NCI-H460 (cell line): ENCODE measurements at regions not wholly inside any gene's neighbourhood (a gene's known extent, or its start where the extent isn't known, plus 50 kb on each side); places are given as distances from the start of the nearest gene placed in this dataset.
"Not testable (repeated sequence)": the region's sequence is repeated elsewhere in the genome, so short reads cannot be mapped to it uniquely, and the experiment has no call there.

Experiments
- DNase-seq: peaks from one replicate; pipeline ENCODE4 v3.0.0-alpha.2; 2016; ENCODE audit warnings: low read depth; ENCODE audit errors: extremely low read depth
- small RNA-seq, 2 experiments: library from RNA; depleted of rRNA; stranded (forward); fragments of <200 nt; gene quantifications; one replicate each; pipeline ENCODE3, GENCODE V24; 2014

- DNase-seq = not testable (repeated sequence)
These were observed 161.2 kb upstream of the SPATA31A3 start for GRCh38 chr9:67153501-67153900.

- DNase-seq = not testable (repeated sequence)
These were observed 150.2 kb upstream of the SPATA31A3 start for GRCh38 chr9:67142392-67143107.

- DNase-seq = not testable (repeated sequence)
These were observed 144.0 kb upstream of the SPATA31A3 start for GRCh38 chr9:67136376-67136775.

- DNase-seq = not testable (repeated sequence)
These were observed 140.8 kb upstream of the SPATA31A3 start for GRCh38 chr9:67133124-67133523.

- not testable (repeated sequence) for DNase-seq
These were observed 124.4 kb upstream of the SPATA31A3 start for GRCh38 chr9:67116761-67117160.

GRCh38 chr9:67112148-67112547 is 119.8 kb upstream of the SPATA31A3 start:
- DNase-seq = not testable (repeated sequence)

- DNase-seq = not testable (repeated sequence)
These were observed 119.4 kb upstream of the SPATA31A3 start for GRCh38 chr9:67111733-67112132.

GRCh38 chr9:67109859-67110258 is 117.5 kb upstream of the SPATA31A3 start:
- DNase-seq = not testable (repeated sequence)

GRCh38 chr9:67106659-67107058 is 114.3 kb upstream of the SPATA31A3 start:
- not testable (repeated sequence) for DNase-seq

GRCh38 chr9:67102506-67103276 is 110.3 kb upstream of the SPATA31A3 start:
- not testable (repeated sequence) for DNase-seq

- DNase-seq = not testable (repeated sequence)
These were observed 98.8 kb upstream of the SPATA31A3 start for GRCh38 chr9:67091104-67091503.

GRCh38 chr9:67086862-67087261 is 94.5 kb upstream of the SPATA31A3 start:
- DNase-seq = not testable (repeated sequence)

- DNase-seq = not testable (repeated sequence)
These were observed 73.8 kb upstream of the SPATA31A3 start for GRCh38 chr9:67066140-67066539.

- DNase-seq = peak; percentile 12
These were observed 66.8 kb upstream of the SPATA31A3 start for GRCh38 chr9:67058898-67059715.

Small RNAs in the stretch of these regions (small RNA-seq; reads per million reads assigned to genes)
- gene RN7SL422P = 0 reads per million in 2 experiments
